HCT116 (cell line): ENCODE measurements at regions not wholly inside any gene's neighbourhood (a gene's known extent, or its start where the extent isn't known, plus 50 kb on each side); places are given as distances from the start of the nearest gene placed in this dataset.

Experiments
- ATAC-seq: fragments of 200-7000 bp; cut with Tn5 transposase; 2 replicates; pipeline ENCODE4 v1.9.1; 2020; ENCODE audit warnings: mild to moderate bottlenecking, moderate library complexity
- BruUV-seq: library from RNA; stranded (reverse); fragments of 400-500 nt; replicated peaks from 2 replicates; lab custom pipeline; 2021; lab: Mats Ljungman, UMichigan
- CTCF ChIA-PET: fragments of 300-600 bp; sonication (Branson Sonifier 250); formaldehyde crosslinking; loops from one replicate; lab custom pipeline; 2021; ENCODE audit warnings: antibody characterized with exemption; lab: Charles Lee
- POLR2A ChIA-PET: fragments of 300-600, 350-600 bp; sonication (Branson Sonifier 250); formaldehyde crosslinking; loops from one replicate; lab custom pipeline; 2021; ENCODE audit warnings: antibody characterized with exemption; lab: Charles Lee
- RAD21 ChIA-PET, 2 experiments: fragments of 300-600 bp; sonication (Branson Sonifier 250); formaldehyde crosslinking; loops; one replicate each; lab custom pipeline; 2023; ENCODE audit warnings: low total read pairs in 2 of 2; ENCODE audit not compliant: uncharacterized antibody in 2 of 2, unreplicated experiment in 2 of 2, low non-redundant PET in 1 of 2; lab: Charles Lee
- DNase-seq: peaks from one replicate; pipeline ENCODE4 v3.0.0-alpha.2; 2010; ENCODE audit warnings: low read depth, low spot score
- H2AFZ ChIP-seq: fragments of 200-600 bp; shearing (Covaris generic), sonication (generic); 2 replicates; pipeline ENCODE4 v1.6.1; 2017; ENCODE audit warnings: low read depth, mixed run types, mixed read lengths, antibody characterized with exemption, low read length; ENCODE audit not compliant: poor library complexity, severe bottlenecking
- H3K27ac ChIP-seq: 2 replicates; pipeline ENCODE4 v1.5.1; 2012; ENCODE audit warnings: low read depth, low read length
- H3K27me3 ChIP-seq: fragments of 200-600 bp; sonication (generic); 2 replicates; pipeline ENCODE4 v1.6.1; 2016; ENCODE audit warnings: mixed run types, low read length, mixed read lengths; ENCODE audit not compliant: insufficient read depth
- H3K36me3 ChIP-seq, 2 experiments: fragments of 200-500 bp in 1 of 2; fragments of 200-600 bp in 1 of 2; sonication (Bioruptor generic) in 1 of 2; sonication (generic) in 1 of 2; 2 replicates each; pipeline versions ENCODE4 v1.5.1 to v1.6.1; 2014 to 2016; ENCODE audit warnings: low read length in 2 of 2, inconsistent platforms in 1 of 2, mixed read lengths in 1 of 2, mixed run types in 1 of 2; ENCODE audit not compliant: insufficient read depth in 2 of 2, control insufficient read depth in 1 of 2
- H3K4me1 ChIP-seq, 2 experiments: fragments of 200-600 bp in 1 of 2; sonication (generic) in 1 of 2; 2 replicates each; pipeline versions ENCODE4 v1.5.1 to v1.6.1; 2012 to 2017; ENCODE audit warnings: low read length in 2 of 2, inconsistent platforms in 1 of 2, mild to moderate bottlenecking in 1 of 2, mixed read lengths in 1 of 2, mixed run types in 1 of 2, moderate library complexity in 1 of 2; ENCODE audit not compliant: insufficient read depth in 2 of 2, control insufficient read depth in 1 of 2
- H3K4me2 ChIP-seq: fragments of 200-600 bp; sonication (generic); 2 replicates; pipeline ENCODE4 v1.6.1; 2017; ENCODE audit warnings: mixed run types, low read length, mixed read lengths
- H3K4me3 ChIP-seq, 2 experiments: fragments of 200-600 bp in 1 of 2; sonication (generic) in 1 of 2; replicated peaks in 1 of 2; 2 replicates each; pipeline ENCODE4 v1.5.1; 2011 to 2016; ENCODE audit warnings: low read length in 2 of 2, control low read depth in 1 of 2, low read depth in 1 of 2, mild to moderate bottlenecking in 1 of 2, mixed read lengths in 1 of 2, mixed run types in 1 of 2
- H3K79me2 ChIP-seq: fragments of 200-600 bp; sonication (generic); 2 replicates; pipeline ENCODE4 v1.6.1; 2017; ENCODE audit warnings: mild to moderate bottlenecking, mixed run types, low read length, moderate library complexity, mixed read lengths; ENCODE audit not compliant: insufficient read depth
- H3K9ac ChIP-seq: fragments of 200-600 bp; sonication (generic); 2 replicates; pipeline ENCODE4 v1.6.1; 2016; ENCODE audit warnings: low read length, mixed read lengths
- H3K9me2 ChIP-seq: fragments of 200-600 bp; sonication (generic), shearing (Covaris generic); 2 replicates; pipeline ENCODE4 v1.6.1; 2017; ENCODE audit warnings: mixed run types, mild to moderate bottlenecking, moderate library complexity; ENCODE audit not compliant: insufficient read depth
- H3K9me3 ChIP-seq, 2 experiments: fragments of 200-500 bp in 1 of 2; fragments of 200-600 bp in 1 of 2; sonication (Bioruptor generic) in 1 of 2; sonication (generic) in 1 of 2; 2 replicates each; pipeline ENCODE4 v1.6.1; 2014 to 2017; ENCODE audit warnings: low read length in 2 of 2, mixed read lengths in 2 of 2, inconsistent platforms in 1 of 2, low read depth in 1 of 2, mild to moderate bottlenecking in 1 of 2, mixed run types in 1 of 2, moderate library complexity in 1 of 2; ENCODE audit not compliant: control insufficient read depth in 1 of 2, insufficient read depth in 1 of 2
- H4K20me1 ChIP-seq: fragments of 200-600 bp; sonication (generic), shearing (Covaris generic); 2 replicates; pipeline ENCODE4 v1.6.1; 2017; ENCODE audit warnings: mixed run types, mild to moderate bottlenecking, moderate library complexity; ENCODE audit not compliant: insufficient read depth
- EZH2 ChIP-seq: fragments of 200-600 bp; sonication (generic); IDR thresholded peaks from 2 replicates; pipeline ENCODE4 v1.6.1; 2017; ENCODE audit warnings: antibody characterized with exemption, mixed run types
- EZH2phosphoT487 ChIP-seq: fragments of 200-600 bp; IDR thresholded peaks from 2 replicates; pipeline ENCODE4 v1.6.1; 2018; ENCODE audit warnings: antibody characterized with exemption, borderline replicate concordance
- JUND ChIP-seq: IDR thresholded peaks from 2 replicates; pipeline ENCODE4 v1.6.1; 2012
- POLR2A ChIP-seq: IDR thresholded peaks from 2 replicates; pipeline ENCODE4 v1.7.0; 2011; ENCODE audit warnings: borderline replicate concordance; ENCODE audit not compliant: insufficient read depth, insufficient read length; ENCODE audit errors: extremely low read depth
- POLR2AphosphoS5 ChIP-seq: IDR thresholded peaks from 2 replicates; pipeline ENCODE4 v1.6.1; 2011; ENCODE audit warnings: mild to moderate bottlenecking, low read depth, low read length, moderate library complexity
- SIN3A ChIP-seq: IDR thresholded peaks from 2 replicates; pipeline ENCODE4 v1.6.1; 2012; ENCODE audit warnings: low read depth
- SP1 ChIP-seq: IDR thresholded peaks from 2 replicates; pipeline ENCODE4 v1.6.1; 2012; ENCODE audit warnings: low read depth
- SRF ChIP-seq: IDR thresholded peaks from 2 replicates; pipeline ENCODE4 v1.6.1; 2012; ENCODE audit warnings: low read depth
- YY1 ChIP-seq: IDR thresholded peaks from 2 replicates; pipeline ENCODE4 v1.6.1; 2011; ENCODE audit warnings: low read length, low read depth, moderate library complexity, mild to moderate bottlenecking; ENCODE audit not compliant: insufficient replicate concordance; ENCODE audit errors: extremely low read depth
- ZFX ChIP-seq: fragments of 450-650 bp; IDR thresholded peaks from 2 replicates; pipeline ENCODE4 v1.6.1; 2017
- ZNF274 ChIP-seq: fragments of 200-500 bp; sonication (Bioruptor generic); IDR thresholded peaks from 2 replicates; pipeline ENCODE4 v1.6.1; 2014; ENCODE audit warnings: mild to moderate bottlenecking, low read depth, low read length, inconsistent platforms
- intact Hi-C: fragments of 100-400 bp; cut with micrococcal nuclease; formaldehyde crosslinking; loops from 2 replicates; pipeline ENCODE4 v1.10.0; 2022
- TF ChIP-seq, protein P1 (sequence below): IDR thresholded peaks from 2 replicates; pipeline ENCODE4 v1.6.1; 2011; ENCODE audit warnings: mild to moderate bottlenecking, low read length, moderate library complexity; ENCODE audit not compliant: insufficient replicate concordance; ENCODE audit errors: extremely low read depth
- TF ChIP-seq, protein P2 (sequence below): IDR thresholded peaks from 2 replicates; pipeline ENCODE4 v1.6.1; 2012
- TF ChIP-seq, protein P3 (sequence below), 3 experiments: fragments of 200-600 bp in 1 of 3; sonication (generic) in 1 of 3; IDR thresholded peaks in 2 of 3; conservative IDR thresholded peaks in 1 of 3; 2 replicates each; pipeline ENCODE4 v1.5.1; 2012 to 2017; ENCODE audit warnings: low read depth in 2 of 3, low read length in 2 of 3, antibody characterized with exemption in 1 of 3, borderline replicate concordance in 1 of 3, control low read depth in 1 of 3, mild to moderate bottlenecking in 1 of 3, mixed read lengths in 1 of 3, mixed run types in 1 of 3, moderate library complexity in 1 of 3; ENCODE audit not compliant: insufficient read depth in 1 of 3
- TF ChIP-seq, protein P4 (sequence below): IDR thresholded peaks from 2 replicates; pipeline ENCODE4 v1.6.1; 2012

DNA sequence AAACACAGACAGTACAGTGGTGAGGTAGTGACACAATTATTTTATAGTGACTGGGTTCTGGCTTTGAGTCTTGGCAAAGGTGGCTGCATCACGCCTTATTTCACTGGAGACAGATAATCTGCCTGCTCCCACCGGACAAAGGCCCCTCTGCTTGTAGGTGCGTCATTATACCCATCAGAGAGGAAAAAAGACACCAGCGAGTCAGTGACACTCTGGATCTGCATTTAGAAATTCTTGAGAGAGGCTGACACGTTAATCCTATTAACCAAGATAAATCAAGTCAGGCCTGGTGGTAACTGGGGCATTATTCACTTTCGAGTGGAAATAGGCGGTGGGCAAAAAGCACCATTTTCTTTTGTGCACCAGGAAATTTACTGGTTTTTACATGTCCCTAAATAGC, 76.2 kb downstream of the NR2F2 start:
- DNase-seq (no peak), ATAC-seq (no peak)
- Histone ChIP-seq H3K9me2 (no peaks in the 10 kb centered on the region), H3K4me2 (no peak overlapping the region), H3K9me3 (no peaks in the 10 kb centered on the region), H3K27ac (no peak overlapping the region), H3K4me1 (no peaks in the 10 kb centered on the region), H4K20me1 (peaks cover 3% of the 10 kb centered on the region; the same call in 1 of the 2 replicates), H3K36me3 (no peaks in the 10 kb centered on the region), H3K9ac (no peak overlapping the region), H3K4me3 (no peak overlapping the region)
- intact Hi-C loops = no loop called here
- CTCF ChIA-PET = no interaction called here
- no peak for TF ChIP-seq SRF
- no peak for TF ChIP-seq ZNF274
- TF ChIP-seq POLR2AphosphoS5 = no peak
- no peak for TF ChIP-seq SP1
- TF ChIP-seq, protein P1, sequence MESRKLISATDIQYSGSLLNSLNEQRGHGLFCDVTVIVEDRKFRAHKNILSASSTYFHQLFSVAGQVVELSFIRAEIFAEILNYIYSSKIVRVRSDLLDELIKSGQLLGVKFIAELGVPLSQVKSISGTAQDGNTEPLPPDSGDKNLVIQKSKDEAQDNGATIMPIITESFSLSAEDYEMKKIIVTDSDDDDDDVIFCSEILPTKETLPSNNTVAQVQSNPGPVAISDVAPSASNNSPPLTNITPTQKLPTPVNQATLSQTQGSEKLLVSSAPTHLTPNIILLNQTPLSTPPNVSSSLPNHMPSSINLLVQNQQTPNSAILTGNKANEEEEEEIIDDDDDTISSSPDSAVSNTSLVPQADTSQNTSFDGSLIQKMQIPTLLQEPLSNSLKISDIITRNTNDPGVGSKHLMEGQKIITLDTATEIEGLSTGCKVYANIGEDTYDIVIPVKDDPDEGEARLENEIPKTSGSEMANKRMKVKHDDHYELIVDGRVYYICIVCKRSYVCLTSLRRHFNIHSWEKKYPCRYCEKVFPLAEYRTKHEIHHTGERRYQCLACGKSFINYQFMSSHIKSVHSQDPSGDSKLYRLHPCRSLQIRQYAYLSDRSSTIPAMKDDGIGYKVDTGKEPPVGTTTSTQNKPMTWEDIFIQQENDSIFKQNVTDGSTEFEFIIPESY = no peak
- no peak for TF ChIP-seq YY1
- no peak for TF ChIP-seq EZH2
- TF ChIP-seq ZFX = no peak
- TF ChIP-seq, all 23 proteins: peak for 0
- RAD21 ChIA-PET = no interaction called here
- peaks cover 17% of the 10 kb centered on the region for H3K27me3 ChIP-seq
- no peaks in the 10 kb centered on the region for H3K79me2 ChIP-seq
- BruUV-seq = no TSS peak
- H2AFZ ChIP-seq = no peak overlapping the region
- POLR2A ChIA-PET = no interaction called here

DNA sequence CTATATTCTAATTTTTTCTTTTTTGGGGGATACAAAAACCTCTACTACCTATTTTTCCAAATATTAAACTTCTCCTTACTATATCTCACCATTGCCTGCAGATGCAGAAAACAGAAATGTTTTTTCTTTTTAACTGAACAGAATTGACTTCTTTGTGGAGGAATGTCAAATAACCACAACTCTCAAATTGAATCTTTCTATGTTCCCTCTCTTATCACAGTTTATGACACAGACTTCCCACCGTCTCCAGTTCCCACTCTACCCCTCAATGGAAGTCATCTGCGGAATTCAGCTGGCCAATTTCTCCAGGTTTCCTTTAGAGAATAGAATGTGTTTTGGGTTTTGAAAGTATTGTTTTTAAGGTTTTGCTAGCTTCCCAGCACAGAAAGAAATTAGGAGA, 77.0 kb downstream of the NR2F2 start:
- peaks cover 4% of the 10 kb centered on the region; the same call in 1 of the 2 replicates for H4K20me1 ChIP-seq
- H3K4me1 ChIP-seq = no peaks in the 10 kb centered on the region
- RAD21 ChIA-PET = no interaction called here
- no peak overlapping the region for H3K27ac ChIP-seq
- H3K9ac ChIP-seq = no peak overlapping the region
- intact Hi-C loops = no loop called here
- no peak for DNase-seq
- H2AFZ ChIP-seq = no peak overlapping the region
- H3K9me2 ChIP-seq = no peaks in the 10 kb centered on the region
- POLR2A ChIA-PET = no interaction called here
- no peaks in the 10 kb centered on the region for H3K79me2 ChIP-seq
- peaks cover 25% of the 10 kb centered on the region for H3K27me3 ChIP-seq
- no peak for ATAC-seq
- no peak overlapping the region for H3K4me3 ChIP-seq
- CTCF ChIA-PET = no interaction called here
- H3K4me2 ChIP-seq = no peak overlapping the region
- H3K36me3 ChIP-seq = no peaks in the 10 kb centered on the region
- BruUV-seq = no TSS peak
- no peaks in the 10 kb centered on the region for H3K9me3 ChIP-seq
- TF ChIP-seq ZFX (no peak), EZH2phosphoT487 (no peak), SIN3A (no peak), SRF (no peak), SP1 (no peak), EZH2 (no peak), POLR2AphosphoS5 (no peak), POLR2A (no peak), JUND (no peak)
- TF ChIP-seq, protein P2, sequence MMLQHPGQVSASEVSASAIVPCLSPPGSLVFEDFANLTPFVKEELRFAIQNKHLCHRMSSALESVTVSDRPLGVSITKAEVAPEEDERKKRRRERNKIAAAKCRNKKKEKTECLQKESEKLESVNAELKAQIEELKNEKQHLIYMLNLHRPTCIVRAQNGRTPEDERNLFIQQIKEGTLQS = no peak
- TF ChIP-seq, protein P3, sequence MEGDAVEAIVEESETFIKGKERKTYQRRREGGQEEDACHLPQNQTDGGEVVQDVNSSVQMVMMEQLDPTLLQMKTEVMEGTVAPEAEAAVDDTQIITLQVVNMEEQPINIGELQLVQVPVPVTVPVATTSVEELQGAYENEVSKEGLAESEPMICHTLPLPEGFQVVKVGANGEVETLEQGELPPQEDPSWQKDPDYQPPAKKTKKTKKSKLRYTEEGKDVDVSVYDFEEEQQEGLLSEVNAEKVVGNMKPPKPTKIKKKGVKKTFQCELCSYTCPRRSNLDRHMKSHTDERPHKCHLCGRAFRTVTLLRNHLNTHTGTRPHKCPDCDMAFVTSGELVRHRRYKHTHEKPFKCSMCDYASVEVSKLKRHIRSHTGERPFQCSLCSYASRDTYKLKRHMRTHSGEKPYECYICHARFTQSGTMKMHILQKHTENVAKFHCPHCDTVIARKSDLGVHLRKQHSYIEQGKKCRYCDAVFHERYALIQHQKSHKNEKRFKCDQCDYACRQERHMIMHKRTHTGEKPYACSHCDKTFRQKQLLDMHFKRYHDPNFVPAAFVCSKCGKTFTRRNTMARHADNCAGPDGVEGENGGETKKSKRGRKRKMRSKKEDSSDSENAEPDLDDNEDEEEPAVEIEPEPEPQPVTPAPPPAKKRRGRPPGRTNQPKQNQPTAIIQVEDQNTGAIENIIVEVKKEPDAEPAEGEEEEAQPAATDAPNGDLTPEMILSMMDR (IDR thresholded peaks at IDR 0.05 in 2 of 3, conservative IDR thresholded peaks at IDR 0.05 in 1 of 3; ENCODE audit: borderline replicate concordance in 1 of 3, insufficient read depth in 1 of 3, low read depth in 2 of 3, low read length in 2 of 3) = no peak
- TF ChIP-seq, protein P4, sequence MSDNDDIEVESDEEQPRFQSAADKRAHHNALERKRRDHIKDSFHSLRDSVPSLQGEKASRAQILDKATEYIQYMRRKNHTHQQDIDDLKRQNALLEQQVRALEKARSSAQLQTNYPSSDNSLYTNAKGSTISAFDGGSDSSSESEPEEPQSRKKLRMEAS = no peak
